NCI-H1694 (cell line): ENCODE measurements at regions not wholly inside any gene's neighbourhood (a gene's known extent, or its start where the extent isn't known, plus 50 kb on each side); places are given as distances from the start of the nearest gene placed in this dataset.
"Not testable (repeated sequence)": the region's sequence is repeated elsewhere in the genome, so short reads cannot be mapped to it uniquely, and the experiment has no call there.

Experiments used
- DNase-seq: peaks from one replicate; lab custom pipeline; 2025; lab: John Stamatoyannopoulos, UW

GRCh38 chr17:71023249-71024030 is 854.1 kb downstream of the KCNJ2 start:
- DNase-seq: peak; percentile 89

GRCh38 chr17:71024172-71024571 is 854.8 kb downstream of the KCNJ2 start:
- DNase-seq: no peak

DNA sequence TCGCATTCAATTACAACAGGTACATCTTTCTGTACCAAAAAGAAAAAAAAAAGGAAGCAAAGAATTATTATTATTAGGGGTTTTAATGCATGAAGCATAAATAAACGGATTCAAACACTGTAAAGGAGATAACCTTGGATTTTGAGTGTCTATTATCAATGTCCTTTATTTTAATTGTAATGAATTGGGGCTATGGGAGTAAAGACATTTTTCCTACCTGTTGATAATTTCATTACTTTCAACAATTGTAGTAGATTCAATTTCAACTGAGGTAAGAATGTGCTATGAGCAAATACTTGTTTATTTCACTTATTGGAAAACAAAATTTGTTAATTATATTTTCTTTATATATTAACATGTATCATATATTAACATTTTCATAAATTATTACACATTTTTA is 855.6 kb downstream of the KCNJ2 start:
- DNase-seq: no peak

- no peak for DNase-seq
Measured at GRCh38 chr17:71029246-71029645, 859.9 kb downstream of the KCNJ2 start.

GRCh38 chr17:71031286-71031685 is 862.0 kb downstream of the KCNJ2 start:
- not testable (repeated sequence) for DNase-seq

DNA sequence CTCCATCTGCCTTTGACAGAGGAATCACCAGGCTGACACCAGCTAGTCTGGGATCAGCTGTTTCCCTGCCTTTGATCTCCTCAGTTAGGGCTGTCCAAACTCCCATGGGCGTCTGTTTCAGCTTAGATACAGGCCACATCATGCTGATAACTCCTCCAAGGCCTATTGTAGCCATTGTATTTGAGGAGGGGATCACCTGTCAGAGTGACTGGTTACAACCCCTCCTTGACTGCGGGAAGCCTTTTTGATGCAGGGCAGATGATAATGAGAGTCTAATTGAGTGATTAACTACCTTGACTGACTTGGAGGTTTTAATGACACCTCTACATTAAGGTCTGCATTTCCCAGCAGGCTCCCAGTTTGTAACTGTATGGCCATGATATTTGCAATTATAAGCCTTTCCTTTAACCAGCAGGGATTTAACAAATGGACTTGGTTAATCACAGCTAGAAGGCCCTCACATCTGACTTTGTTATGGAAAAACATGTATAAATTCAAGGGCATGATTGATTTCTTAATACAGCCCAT is 863.5 kb downstream of the KCNJ2 start:
- no peak for DNase-seq

GRCh38 chr17:71033336-71033735 is 864.0 kb downstream of the KCNJ2 start:
- no peak for DNase-seq

- no peak for DNase-seq
Measured at GRCh38 chr17:71035226-71035625, 865.9 kb downstream of the KCNJ2 start.

- no peak for DNase-seq
Measured at GRCh38 chr17:71037386-71037785, 868.1 kb downstream of the KCNJ2 start.

- DNase-seq: no peak
Measured at GRCh38 chr17:71039391-71039790, 870.1 kb downstream of the KCNJ2 start.

- DNase-seq: no peak
Measured at GRCh38 chr17:71052971-71053370, 883.6 kb downstream of the KCNJ2 start.

DNA sequence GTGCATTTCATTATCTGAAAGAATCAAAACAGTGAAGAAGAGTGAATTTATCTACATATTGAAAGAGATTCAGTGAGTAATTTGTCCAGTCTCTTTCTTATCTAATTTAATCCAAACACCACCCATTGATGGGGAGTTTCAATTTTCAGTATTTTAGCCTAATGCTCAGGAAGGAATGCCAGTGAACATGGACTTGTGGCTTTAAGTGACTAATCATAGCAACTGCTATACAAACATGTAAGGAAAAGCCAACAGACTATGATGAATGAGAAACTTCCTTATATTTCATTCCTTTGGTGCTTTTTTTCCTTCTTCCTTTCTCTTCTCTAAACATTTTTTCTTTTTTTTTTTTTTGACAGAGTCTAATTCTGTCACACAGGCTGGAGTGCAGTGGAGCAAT is 885.8 kb downstream of the KCNJ2 start:
- DNase-seq: no peak

- no peak for DNase-seq
Measured at GRCh38 chr17:71057448-71057847, 888.1 kb downstream of the KCNJ2 start.

- DNase-seq: no peak
Measured at GRCh38 chr17:71057938-71058337, 888.6 kb downstream of the KCNJ2 start.

- DNase-seq: no peak
Measured at GRCh38 chr17:71063127-71063526, 893.8 kb downstream of the KCNJ2 start.

- no peak for DNase-seq
Measured at GRCh38 chr17:71063559-71063958, 894.2 kb downstream of the KCNJ2 start.

DNA sequence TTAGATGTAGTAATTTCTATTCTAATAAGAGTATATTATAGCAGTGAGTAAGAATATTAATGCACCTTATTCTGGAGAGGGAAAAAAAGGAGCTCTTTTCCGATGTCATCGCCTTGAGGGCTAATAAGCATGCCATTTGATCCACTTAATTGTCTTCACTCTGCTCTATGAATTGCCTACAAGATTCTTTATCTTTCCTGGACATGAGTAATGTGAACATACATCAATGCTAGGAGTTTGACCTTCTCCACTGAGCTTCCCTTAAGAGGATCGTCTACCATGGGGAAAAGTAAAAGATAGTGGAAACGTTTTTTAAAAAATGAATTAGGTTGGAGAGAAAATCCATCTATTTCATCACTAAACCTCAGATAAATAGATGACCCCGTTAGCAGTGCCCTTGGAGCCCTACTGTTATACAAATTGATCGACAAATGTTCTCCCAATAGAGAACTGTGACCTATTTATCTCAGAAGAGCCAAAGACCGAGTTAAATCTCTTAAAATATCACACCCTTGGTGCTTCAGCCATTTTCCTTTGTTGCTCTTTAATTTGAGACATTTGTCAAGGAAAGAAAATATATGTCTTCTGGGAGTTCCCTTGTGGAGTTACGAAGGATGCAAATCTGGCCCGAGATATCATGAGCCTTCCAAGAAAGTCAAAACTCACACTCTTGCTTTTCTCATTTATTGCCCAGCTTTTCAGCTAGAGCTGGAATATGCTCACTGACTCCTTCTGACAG is 898.5 kb downstream of the KCNJ2 start:
- no peak for DNase-seq

GRCh38 chr17:71068408-71068750 is 899.0 kb downstream of the KCNJ2 start:
- DNase-seq: no peak

- no peak for DNase-seq
Measured at GRCh38 chr17:71071041-71071440, 901.7 kb downstream of the KCNJ2 start.

DNA sequence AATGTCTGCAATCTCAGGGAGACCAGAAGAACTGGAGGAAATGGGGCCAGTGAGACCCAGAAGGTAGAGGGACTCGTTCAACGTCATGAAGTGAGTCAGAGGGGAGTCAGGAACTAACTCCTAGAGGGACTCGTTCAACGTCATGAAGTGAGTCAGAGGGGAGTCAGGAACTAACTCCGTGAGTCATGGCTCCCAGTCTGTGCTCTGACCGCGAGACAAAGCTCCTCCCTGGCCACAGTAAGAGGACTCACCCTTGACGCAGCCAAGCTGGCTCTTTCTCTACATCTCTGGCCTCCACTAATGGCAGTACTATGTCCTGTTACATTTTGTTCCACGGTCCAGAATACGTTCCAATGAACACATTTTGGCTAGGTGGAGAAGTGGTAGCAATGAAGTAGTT is 902.5 kb downstream of the KCNJ2 start:
- DNase-seq: no peak

GRCh38 chr17:71080937-71081336 is 911.6 kb downstream of the KCNJ2 start:
- no peak for DNase-seq

- DNase-seq: no peak
Measured at GRCh38 chr17:71081666-71082065, 912.3 kb downstream of the KCNJ2 start.

GRCh38 chr17:71084219-71084618 is 914.9 kb downstream of the KCNJ2 start:
- no peak for DNase-seq
